AG09319 (cell line): ENCODE measurements at regions not wholly inside any gene's neighbourhood (a gene's known extent, or its start where the extent isn't known, plus 50 kb on each side); places are given as distances from the start of the nearest gene placed in this dataset.

Experiments used
- DNase-seq: peaks from one replicate; pipeline ENCODE4 v3.0.0-alpha.2; 2010; ENCODE audit warnings: low read depth; ENCODE audit errors: extremely low read depth
- TF ChIP-seq, protein P1 (sequence below): IDR thresholded peaks from 2 replicates; pipeline ENCODE4 v1.5.1; 2011; ENCODE audit warnings: low read depth, mild to moderate bottlenecking, inconsistent platforms, low read length, moderate library complexity

DNA sequence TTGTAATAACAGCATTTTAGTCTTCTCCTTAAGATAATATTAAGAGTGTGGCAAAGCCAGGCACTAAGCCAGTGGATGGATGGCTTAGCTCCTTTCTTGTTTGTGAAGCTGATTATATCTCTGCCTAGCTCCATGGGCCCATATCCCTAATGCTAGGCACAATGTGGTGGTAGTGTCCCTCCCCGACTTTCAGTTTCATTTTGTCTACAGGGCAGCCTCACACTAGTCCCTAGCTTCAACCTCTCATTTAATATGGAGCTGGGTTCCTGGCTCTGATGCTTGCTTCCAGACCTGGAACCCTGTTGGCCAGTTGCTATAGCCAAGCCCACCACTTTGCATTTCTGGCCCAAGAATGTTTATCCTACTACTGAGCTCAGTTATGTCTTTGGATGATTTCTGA lies 437.0 kb upstream of the MEIS1 start:
- no peak for DNase-seq
- TF ChIP-seq, protein P1, sequence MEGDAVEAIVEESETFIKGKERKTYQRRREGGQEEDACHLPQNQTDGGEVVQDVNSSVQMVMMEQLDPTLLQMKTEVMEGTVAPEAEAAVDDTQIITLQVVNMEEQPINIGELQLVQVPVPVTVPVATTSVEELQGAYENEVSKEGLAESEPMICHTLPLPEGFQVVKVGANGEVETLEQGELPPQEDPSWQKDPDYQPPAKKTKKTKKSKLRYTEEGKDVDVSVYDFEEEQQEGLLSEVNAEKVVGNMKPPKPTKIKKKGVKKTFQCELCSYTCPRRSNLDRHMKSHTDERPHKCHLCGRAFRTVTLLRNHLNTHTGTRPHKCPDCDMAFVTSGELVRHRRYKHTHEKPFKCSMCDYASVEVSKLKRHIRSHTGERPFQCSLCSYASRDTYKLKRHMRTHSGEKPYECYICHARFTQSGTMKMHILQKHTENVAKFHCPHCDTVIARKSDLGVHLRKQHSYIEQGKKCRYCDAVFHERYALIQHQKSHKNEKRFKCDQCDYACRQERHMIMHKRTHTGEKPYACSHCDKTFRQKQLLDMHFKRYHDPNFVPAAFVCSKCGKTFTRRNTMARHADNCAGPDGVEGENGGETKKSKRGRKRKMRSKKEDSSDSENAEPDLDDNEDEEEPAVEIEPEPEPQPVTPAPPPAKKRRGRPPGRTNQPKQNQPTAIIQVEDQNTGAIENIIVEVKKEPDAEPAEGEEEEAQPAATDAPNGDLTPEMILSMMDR = no peak

DNA sequence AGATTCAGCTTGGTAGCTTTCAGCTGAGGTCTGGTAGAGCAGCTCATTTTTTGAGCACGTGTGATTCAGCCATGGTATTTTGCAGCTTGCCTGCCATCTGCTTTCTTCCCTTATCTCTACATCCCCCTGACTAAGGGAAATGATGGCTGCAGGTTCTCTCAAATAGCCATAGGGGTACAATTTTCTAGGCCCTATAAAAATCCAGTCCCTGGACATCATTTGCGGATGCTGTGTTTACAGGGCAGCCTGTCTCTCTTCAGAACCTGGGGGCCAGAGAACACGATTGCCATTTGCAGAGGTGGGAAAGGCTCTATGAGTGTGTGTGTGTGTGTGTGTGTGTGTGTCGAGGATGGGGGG lies 442.7 kb upstream of the MEIS1 start:
- no peak for DNase-seq
- TF ChIP-seq, protein P1 = no peak

DNA sequence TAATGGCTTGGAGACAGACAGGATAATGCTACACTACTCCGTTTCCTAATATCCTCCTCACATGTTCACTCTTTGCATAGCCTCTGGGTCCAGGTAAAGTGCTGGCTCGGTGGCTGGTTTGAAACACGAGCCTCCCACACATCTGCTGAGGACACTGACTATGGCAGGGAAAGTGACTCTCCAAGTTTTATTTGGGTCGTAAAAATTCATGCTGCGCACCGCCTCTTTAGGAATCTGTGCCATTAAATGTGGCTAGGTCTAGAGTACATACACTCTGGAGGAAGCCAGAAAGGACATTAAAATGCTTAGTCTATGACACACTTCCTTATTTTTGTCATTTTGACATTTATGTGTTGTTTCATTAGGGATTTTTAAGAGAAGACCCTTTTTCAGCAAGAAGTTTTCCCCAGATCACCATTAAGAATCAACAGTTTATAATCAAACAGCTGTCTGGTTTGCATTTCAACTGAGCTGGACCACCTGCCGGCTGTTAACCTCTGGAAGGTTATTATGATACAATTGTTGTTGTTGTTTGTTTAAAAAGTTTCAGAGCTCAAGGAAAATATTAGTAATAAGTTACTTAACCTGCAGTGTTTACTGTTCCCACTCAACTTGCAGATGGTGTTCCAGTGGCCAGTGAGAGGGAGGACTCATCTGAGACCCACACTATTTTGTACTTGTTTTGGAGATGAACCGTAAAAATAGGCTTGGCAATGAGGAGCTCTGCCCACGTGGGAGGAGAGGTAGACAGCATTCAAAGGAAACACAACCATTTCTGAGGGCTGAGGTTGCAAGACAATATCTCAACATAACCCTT lies 443.3 kb upstream of the MEIS1 start:
- TF ChIP-seq, protein P1 = no peak
- DNase-seq = no peak

DNA sequence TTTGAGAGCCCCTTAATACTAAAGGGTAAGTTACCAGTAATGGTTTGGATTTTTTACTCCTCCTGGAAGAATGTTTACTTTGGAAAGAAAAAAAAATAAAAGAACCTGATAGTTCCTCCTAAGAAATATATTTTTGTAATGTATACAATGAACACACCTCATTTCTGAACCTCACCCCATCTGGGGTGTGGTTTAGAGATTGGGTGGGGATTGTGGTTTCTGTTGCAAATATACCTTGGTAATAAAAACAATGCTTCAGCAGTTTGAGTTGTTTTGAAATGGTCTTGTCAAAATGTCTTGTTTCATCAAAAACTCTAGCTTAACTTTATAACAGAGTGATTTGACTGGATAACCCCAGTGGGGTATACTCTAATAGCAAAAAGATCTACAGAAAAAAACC lies 448.9 kb upstream of the MEIS1 start:
- TF ChIP-seq, protein P1 = no peak

DNA sequence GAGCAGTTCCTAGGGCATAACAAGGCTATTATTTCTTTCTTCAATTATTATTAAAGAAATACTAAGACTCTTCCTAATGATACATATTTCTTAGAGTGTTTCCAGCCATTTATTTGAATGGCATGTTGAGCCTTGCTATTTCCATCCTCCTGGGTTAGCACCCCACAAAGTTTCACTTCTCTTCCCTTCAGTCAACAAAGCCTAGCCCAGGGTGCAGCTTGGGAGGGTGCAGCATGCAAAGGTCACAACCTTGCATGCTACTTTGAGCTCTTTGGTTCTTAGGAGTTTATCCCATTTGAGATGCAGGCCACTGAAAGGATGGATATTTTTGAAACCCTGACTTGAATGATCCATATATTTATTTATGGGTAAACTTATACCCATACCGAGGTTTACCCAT lies 454.4 kb upstream of the MEIS1 start:
- DNase-seq = no peak
- TF ChIP-seq, protein P1 = no peak

More for the DNA sequence above, 448.9 kb upstream of the MEIS1 start:
- no peak for DNase-seq

DNA sequence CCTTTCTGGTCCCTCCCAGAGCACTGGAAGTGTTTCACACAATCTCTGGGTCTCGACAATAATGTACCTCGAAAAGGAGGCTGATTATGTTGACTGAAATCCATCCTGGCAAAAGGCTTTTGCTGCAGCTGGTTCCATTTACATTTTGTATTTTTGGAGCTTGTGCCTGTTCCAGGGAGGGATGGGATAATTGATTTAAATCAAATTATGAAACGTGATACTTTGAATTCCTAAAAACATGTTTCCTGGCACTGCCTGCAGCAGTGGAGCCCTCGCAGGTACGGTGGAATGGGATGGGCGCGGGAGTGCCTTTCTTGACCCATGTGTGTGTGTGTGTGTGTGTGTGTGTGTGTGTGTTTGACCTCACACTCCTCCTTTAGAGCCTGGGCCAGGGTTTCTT lies 455.5 kb upstream of the MEIS1 start:
- no peak for DNase-seq
- TF ChIP-seq, protein P1 = no peak

DNA sequence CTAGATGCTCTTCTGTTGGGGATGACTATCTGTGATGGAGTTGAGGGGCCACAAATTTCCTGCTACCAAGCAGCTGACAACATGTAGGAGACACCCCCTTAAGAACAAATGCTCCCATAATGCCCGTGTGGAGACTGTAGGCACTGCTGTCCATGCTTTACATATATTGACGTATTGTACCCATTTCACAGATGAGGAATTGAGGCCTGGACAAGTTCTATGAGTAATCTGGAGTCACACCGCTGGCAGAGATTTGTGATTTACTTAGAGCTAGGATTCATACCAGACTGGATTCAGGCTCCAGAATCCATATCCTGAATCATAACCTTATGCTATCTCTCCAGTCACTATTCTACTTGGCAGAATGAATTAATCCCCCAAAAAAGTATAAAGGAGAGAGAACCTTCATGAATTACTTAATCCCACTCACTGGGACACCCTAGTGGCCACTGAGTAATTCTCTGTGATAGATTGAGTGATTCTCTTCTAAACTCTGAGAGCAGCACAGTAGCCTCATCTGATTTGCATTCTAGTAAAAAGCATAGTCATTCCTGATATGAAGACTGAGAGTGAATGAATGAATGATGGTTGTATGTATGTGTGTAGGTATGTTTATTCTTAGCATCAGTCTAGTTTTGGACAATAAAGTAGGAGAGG lies 460.7 kb upstream of the MEIS1 start:
- TF ChIP-seq, protein P1 = no peak
- no peak for DNase-seq
